Prostate gland (tissue), 2 donors: ENCODE measurements at regions not wholly inside any gene's neighbourhood (a gene's known extent, or its start where the extent isn't known, plus 50 kb on each side); places are given as distances from the start of the nearest gene placed in this dataset.

Experiments used
- DNase-seq: peaks from one replicate; pipeline ENCODE4 v3.0.0-alpha.2; 2019; ENCODE audit warnings: low spot score
- H3K27ac ChIP-seq, 2 donors: fragments of 200-600 bp; sonication (generic); 2 replicates each; pipeline ENCODE4 v1.5.1; 2017 to 2019
- H3K27me3 ChIP-seq: fragments of 200-600 bp; sonication (generic); replicated peaks from 2 replicates; pipeline ENCODE4 v1.5.1; 2019; ENCODE audit not compliant: insufficient read depth
- H3K36me3 ChIP-seq, 2 donors: fragments of 200-600 bp; sonication (generic); 1 replicate in 1 of 2; 2 replicates in 1 of 2; pipeline versions ENCODE4 v1.5.1 to v1.8.1; 2017 to 2019
- H3K4me1 ChIP-seq: fragments of 200-600 bp; sonication (generic); replicated peaks from 2 replicates; pipeline ENCODE4 v1.5.1; 2019
- H3K4me3 ChIP-seq, 2 donors: fragments of 200-600 bp; sonication (generic); 2 replicates each; pipeline ENCODE4 v1.5.1; 2017 to 2019
- H3K9me3 ChIP-seq: fragments of 200-600 bp; sonication (generic); 2 replicates; pipeline ENCODE4 v1.5.1; 2017
- POLR2A ChIP-seq: fragments of 450-650 bp; IDR thresholded peaks from one replicate; pipeline ENCODE4 v1.6.1; 2016; ENCODE audit warnings: antibody characterized with exemption, mild to moderate bottlenecking
- POLR2AphosphoS5 ChIP-seq: sonication (generic); formaldehyde crosslinking; IDR thresholded peaks from one replicate; pipeline ENCODE4 v1.6.1; 2017; ENCODE audit warnings: antibody characterized with exemption
- WGBS: methylation state at CpG from one replicate; pipeline ENCODE4 v1.1.5; 2018; 5-methylcytosine and 5-hydroxymethylcytosine counted together
- intact Hi-C: fragments of 100-400 bp; cut with DNase I; formaldehyde crosslinking; loops from one replicate; pipeline ENCODE4 v1.14.2; 2022
- TF ChIP-seq, protein P1 (sequence below), 4 experiments: fragments of 200-600 bp in 2 of 4; fragments of 450-650 bp in 2 of 4; sonication (generic) in 2 of 4; IDR thresholded peaks; 1 replicate in 3 of 4; 2 replicates in 1 of 4; pipeline ENCODE4 v1.5.1; 2016 to 2019; ENCODE audit warnings: antibody characterized with exemption in 4 of 4, mild to moderate bottlenecking in 2 of 4, moderate library complexity in 2 of 4

DNA sequence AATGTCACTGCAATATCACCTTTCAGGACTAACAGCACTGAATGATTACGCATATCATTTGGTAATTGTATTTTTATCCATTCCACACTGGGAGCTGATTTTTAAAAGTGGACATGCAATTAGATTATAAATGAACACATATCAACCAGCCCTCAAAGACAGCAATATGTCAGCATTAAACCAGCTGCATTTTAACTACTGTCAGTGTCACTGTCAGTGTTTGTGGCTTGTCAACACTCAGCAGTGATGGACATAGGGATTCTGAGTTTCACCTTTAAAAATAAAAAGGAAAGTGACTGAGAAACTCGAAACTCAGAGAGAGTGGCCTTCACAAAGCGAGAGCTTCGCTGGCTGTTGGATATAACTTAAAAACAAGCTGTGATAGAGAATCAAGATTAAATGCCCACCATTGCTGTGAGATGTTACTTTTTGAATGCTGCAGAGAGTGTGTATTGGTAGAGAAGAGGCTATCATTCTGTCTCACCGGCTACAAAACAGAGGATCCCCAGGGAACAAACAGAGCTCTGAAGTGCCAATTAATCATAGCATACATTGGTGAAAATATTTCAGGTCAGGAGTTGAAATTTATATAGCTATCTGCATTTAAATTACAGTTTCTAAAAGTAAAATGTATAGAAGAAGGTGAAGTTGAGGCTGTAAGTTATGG is 635.8 kb downstream of the SQOR start:
- Histone ChIP-seq H3K27ac (no peak overlapping the region), H3K36me3 (no peaks in the 10 kb centered on the region), H3K27me3 (no peaks in the 10 kb centered on the region), H3K4me3 (no peak overlapping the region), H3K9me3 (no peaks in the 10 kb centered on the region), H3K4me1 (no peaks in the 10 kb centered on the region)
- TF ChIP-seq POLR2A: no peak
- TF ChIP-seq POLR2AphosphoS5: no peak
- TF ChIP-seq, protein P1, sequence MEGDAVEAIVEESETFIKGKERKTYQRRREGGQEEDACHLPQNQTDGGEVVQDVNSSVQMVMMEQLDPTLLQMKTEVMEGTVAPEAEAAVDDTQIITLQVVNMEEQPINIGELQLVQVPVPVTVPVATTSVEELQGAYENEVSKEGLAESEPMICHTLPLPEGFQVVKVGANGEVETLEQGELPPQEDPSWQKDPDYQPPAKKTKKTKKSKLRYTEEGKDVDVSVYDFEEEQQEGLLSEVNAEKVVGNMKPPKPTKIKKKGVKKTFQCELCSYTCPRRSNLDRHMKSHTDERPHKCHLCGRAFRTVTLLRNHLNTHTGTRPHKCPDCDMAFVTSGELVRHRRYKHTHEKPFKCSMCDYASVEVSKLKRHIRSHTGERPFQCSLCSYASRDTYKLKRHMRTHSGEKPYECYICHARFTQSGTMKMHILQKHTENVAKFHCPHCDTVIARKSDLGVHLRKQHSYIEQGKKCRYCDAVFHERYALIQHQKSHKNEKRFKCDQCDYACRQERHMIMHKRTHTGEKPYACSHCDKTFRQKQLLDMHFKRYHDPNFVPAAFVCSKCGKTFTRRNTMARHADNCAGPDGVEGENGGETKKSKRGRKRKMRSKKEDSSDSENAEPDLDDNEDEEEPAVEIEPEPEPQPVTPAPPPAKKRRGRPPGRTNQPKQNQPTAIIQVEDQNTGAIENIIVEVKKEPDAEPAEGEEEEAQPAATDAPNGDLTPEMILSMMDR (IDR thresholded peaks at IDR 0.05): no peak
- intact Hi-C loops: no loop called here
- WGBS: 94% methylated on average over 5 of the region's 5 CpGs
- DNase-seq: no peak

DNA sequence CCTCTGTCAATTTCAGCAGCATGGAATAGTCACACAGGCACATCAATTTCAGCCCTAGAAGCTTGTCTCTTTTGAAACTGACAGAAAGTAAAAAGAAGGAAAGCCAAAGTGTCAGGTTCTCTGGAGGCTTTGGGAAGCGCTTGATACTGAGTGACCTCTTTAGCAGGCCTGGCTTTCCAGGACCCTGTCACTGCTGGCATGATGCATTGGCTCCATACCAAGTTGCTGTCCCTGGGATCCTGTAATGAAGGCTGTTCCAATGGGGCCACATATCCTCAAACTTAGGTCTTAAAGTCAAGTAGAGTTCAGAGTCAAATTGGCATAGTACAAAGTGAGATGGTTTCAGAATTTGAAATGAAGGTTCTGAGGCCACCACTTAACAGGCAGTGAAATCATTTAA is 640.9 kb downstream of the SQOR start:
- 92% methylated on average over 1 of the region's 1 CpG for WGBS
- Histone ChIP-seq H3K9me3 (no peaks in the 10 kb centered on the region), H3K4me1 (no peaks in the 10 kb centered on the region), H3K36me3 (no peaks in the 10 kb centered on the region), H3K4me3 (no peak overlapping the region), H3K27me3 (no peaks in the 10 kb centered on the region), H3K27ac (no peak overlapping the region)
- TF ChIP-seq POLR2A (no peak), POLR2AphosphoS5 (no peak)
- TF ChIP-seq, protein P1 (IDR thresholded peaks at IDR 0.05): no peak
- intact Hi-C loops: no loop called here
- DNase-seq: no peak

DNA sequence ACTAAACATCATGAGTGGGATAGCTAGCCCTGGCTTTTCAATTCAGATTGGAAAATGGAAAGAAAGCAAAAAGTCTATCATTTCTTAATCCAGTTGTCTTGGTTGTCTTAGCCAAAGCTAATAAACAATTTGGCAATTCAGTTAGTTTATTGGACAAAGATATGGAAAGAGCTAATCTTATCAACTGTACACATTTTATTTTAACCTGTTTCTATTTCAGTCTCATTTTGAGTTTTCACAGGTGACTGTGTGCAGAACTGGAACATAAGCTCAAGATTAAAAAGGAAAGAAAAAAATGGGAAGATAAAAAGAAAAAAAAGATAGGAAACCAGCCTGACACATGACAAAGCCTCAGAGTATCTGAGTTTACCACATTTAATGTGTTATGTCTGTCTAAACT is 642.6 kb downstream of the SQOR start:
- no peak for DNase-seq
- TF ChIP-seq POLR2AphosphoS5 (no peak), POLR2A (no peak)
- TF ChIP-seq, protein P1 (IDR thresholded peaks at IDR 0.05): no peak
- Histone ChIP-seq H3K4me3 (no peak overlapping the region), H3K27me3 (no peaks in the 10 kb centered on the region), H3K36me3 (no peaks in the 10 kb centered on the region), H3K4me1 (no peaks in the 10 kb centered on the region), H3K9me3 (no peaks in the 10 kb centered on the region), H3K27ac (no peak overlapping the region)
- intact Hi-C loops: no loop called here

DNA sequence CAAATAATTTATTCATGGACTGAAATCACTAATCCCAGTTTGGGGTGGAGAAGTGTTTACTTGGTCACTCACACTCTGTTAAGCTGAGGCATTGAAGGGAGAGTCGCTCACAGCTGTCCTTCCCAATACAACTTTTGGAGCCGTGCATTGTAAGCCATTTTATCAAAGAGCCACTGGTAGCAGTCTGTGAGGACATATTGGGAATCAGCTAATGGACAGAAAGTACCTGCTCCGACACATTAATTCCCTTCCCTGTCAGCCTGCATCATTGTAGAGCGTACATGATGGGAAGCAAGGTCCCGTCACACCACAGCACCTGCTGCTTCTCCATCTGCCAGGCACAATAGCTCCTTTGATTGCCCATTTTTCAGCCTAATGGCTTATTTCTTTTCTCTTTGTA is 643.2 kb downstream of the SQOR start:
- WGBS: 92% methylated on average over 5 of the region's 5 CpGs
- Histone ChIP-seq H3K4me1 (no peaks in the 10 kb centered on the region), H3K36me3 (no peaks in the 10 kb centered on the region), H3K9me3 (no peaks in the 10 kb centered on the region), H3K27me3 (no peaks in the 10 kb centered on the region), H3K27ac (no peak overlapping the region), H3K4me3 (no peak overlapping the region)
- intact Hi-C loops: no loop called here
- TF ChIP-seq POLR2A (no peak), POLR2AphosphoS5 (no peak)
- TF ChIP-seq, protein P1 (IDR thresholded peaks at IDR 0.05): no peak
- DNase-seq: no peak

DNA sequence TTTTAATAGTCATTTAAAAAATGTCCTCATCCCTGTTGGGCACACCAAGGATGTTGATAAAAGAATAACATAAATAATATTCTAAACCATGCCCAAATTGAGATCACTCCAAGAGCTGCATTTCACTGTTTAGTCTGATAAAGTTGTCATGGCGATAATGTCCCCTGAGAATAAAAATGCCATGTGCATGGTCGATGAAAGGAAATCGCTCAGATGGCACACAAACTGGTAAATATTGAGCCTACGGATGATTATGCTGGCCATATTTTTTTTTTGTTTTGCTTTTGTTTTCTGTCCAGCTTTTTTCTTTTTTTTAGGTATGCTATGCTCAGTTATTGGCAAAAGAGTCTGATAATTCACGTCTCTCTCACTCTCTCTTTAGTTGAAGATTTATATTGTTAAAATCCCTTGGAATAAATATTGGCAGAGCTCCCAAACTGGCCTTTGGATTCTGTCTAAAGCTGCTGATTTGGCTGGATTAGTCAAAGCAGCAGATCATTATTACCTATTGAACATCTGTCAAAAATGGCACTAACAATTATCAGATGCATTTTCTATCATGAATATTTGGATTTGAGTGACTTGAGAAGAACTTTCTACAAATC is 643.8 kb downstream of the SQOR start:
- no peak overlapping the region for H3K4me3 ChIP-seq
- H3K36me3 ChIP-seq: no peaks in the 10 kb centered on the region
- H3K27me3 ChIP-seq: no peaks in the 10 kb centered on the region
- no peak for DNase-seq
- intact Hi-C loops: no loop called here
- H3K27ac ChIP-seq: no peak overlapping the region
- H3K9me3 ChIP-seq: no peaks in the 10 kb centered on the region
- TF ChIP-seq POLR2A (no peak), POLR2AphosphoS5 (no peak)
- TF ChIP-seq, protein P1 (IDR thresholded peaks at IDR 0.05): no peak
- no peaks in the 10 kb centered on the region for H3K4me1 ChIP-seq
- 67% methylated on average over 5 of the region's 5 CpGs for WGBS
